GM12892 (cell line): ENCODE measurements at regions not wholly inside any gene's neighbourhood (a gene's known extent, or its start where the extent isn't known, plus 50 kb on each side); places are given as distances from the start of the nearest gene placed in this dataset.

Source experiments
- POLR2A ChIP-seq: IDR thresholded peaks from 2 replicates; pipeline ENCODE4 v1.6.1; 2011; ENCODE audit warnings: low read depth, low read length, control low read depth
- TAF1 ChIP-seq: IDR thresholded peaks from 2 replicates; pipeline ENCODE4 v1.6.1; 2011; ENCODE audit warnings: low read depth, mild to moderate bottlenecking, control low read depth, low read length, borderline replicate concordance

DNA sequence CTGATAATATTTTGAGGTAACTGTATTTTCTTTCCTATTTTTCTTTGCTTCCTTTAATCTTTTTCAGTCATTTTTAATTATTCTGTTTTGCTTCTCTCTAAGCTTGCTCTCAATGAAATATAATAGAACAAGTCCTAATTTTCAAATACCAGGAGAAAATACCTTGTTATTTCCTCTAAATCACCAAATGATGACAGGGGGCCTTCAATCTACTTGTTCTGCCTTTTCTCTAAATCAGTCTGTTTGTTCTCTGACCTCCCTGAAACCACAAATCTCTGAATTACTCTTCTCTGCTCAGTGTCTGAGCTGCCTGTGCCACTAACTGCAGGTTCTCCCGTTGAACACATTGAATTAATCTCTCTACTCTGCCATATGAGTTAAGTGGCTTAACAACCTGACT, 286.2 kb downstream of the C11orf87 start:
- TF ChIP-seq POLR2A (no peak), TAF1 (no peak)
